ENCODE measurements at regions not wholly inside any gene's neighbourhood (a gene's known extent, or its start where the extent isn't known, plus 50 kb on each side); places are given as distances from the start of the nearest gene placed in this dataset.

- ChIA-PET RAD21 (ENCODE audit: unreplicated experiment) (no interaction called here), POLR2A (no interaction called here), CTCF (interaction anchor here (0.6 kb wide), 1 partner anchor 15 kb away, joined by 3 read pairs; no protein-coding TSS in a partner anchor), SMC1A (ENCODE audit: uncharacterized antibody, unreplicated experiment) (no interaction called here)
- WGBS (ENCODE audit: insufficient coverage, insufficient replicate concordance, low lambda C conversion rate, missing lambda C conversion rate) = 0% methylated on average over 1 of the region's 1 CpG
- in situ Hi-C loops (cut with MboI) = no loop called here
- TF ChIP-seq REST (IDR thresholded peaks at IDR 0.05; ENCODE audit: low read depth, low read length) = peak; percentile 70; the same call in 1 of the 2 replicates
- TF ChIP-seq SP1 (IDR thresholded peaks at IDR 0.05; ENCODE audit: low read depth, low read length) = no peak
- no peaks in the 10 kb centered on the region for H3K9me3 ChIP-seq (replicated peaks; ENCODE audit: control insufficient read depth, insufficient read depth, low read length)
- no peak overlapping the region for H3K4me2 ChIP-seq (ENCODE audit: control insufficient read depth, insufficient read depth)
- no TSS peak for BruUV-seq (replicated peaks)
- FAIRE-seq (no peak), ATAC-seq (no peak), DNase-seq (ENCODE audit: low read depth, low spot score) (no peak)
- no peak overlapping the region for H3K27ac ChIP-seq (ENCODE audit: control insufficient read depth, insufficient read depth)
- no peaks in the 10 kb centered on the region for H3K36me3 ChIP-seq (ENCODE audit: control insufficient read depth in 2 of 2, insufficient read depth in 2 of 2, low read length in 1 of 2)
- no peak overlapping the region for H3K9ac ChIP-seq (ENCODE audit: control insufficient read depth, insufficient read depth, low read length)
- intact Hi-C loops (cut with micrococcal nuclease; ENCODE audit: unreplicated experiment) = loop anchor here (10.0 kb wide), 1 partner anchor 79 kb away; no protein-coding TSS in a partner anchor
- no peak overlapping the region for H2AFZ ChIP-seq (ENCODE audit: control insufficient read depth, low read depth, low read length)
- no peaks in the 10 kb centered on the region for H4K20me1 ChIP-seq (ENCODE audit: control insufficient read depth, insufficient read depth)
- H3K4me1 ChIP-seq (ENCODE audit: control insufficient read depth, insufficient read depth, low read length) = no peaks in the 10 kb centered on the region
- no peak overlapping the region for H3K4me3 ChIP-seq
- H3K79me2 ChIP-seq (ENCODE audit: control insufficient read depth, insufficient read depth, low read length) = no peaks in the 10 kb centered on the region
- no peaks in the 10 kb centered on the region for H3K27me3 ChIP-seq (replicated peaks in 1 of 2; ENCODE audit: control insufficient read depth in 2 of 2, insufficient read depth in 2 of 2, low read length in 1 of 2)
Observed at GRCh38 chr20:17083738-17084137, 143.1 kb upstream of the PCSK2 start.

DNA sequence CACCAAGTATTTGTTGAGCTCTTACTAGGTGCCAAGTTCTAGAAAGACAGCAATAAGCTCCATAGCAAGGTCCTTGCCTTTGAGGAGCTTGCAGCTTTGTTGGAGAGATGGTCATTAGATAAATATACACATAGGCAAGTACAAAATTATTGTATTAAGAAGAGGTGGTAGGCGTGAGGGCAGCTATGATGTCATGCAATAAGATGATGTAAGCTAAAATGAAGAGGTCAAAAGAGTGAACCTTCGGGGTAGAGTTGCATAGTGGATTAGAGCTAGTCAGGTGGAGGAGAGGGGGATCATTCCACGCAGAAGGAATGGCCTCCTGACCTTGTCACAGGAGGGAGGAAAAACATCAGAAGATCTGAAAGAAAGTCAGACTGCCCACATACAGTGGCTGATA is 141.9 kb upstream of the PCSK2 start:
- ChIA-PET RAD21 (ENCODE audit: unreplicated experiment) (no interaction called here), CTCF (no interaction called here), POLR2A (no interaction called here), SMC1A (ENCODE audit: uncharacterized antibody, unreplicated experiment) (no interaction called here)
- intact Hi-C loops (cut with micrococcal nuclease; ENCODE audit: unreplicated experiment) (loop anchor here (10.0 kb wide), 1 partner anchor 80 kb away; no protein-coding TSS in a partner anchor), in situ Hi-C loops (cut with MboI) (no loop called here)
- no peaks in the 10 kb centered on the region for H3K79me2 ChIP-seq (ENCODE audit: control insufficient read depth, insufficient read depth, low read length)
- no peaks in the 10 kb centered on the region for H4K20me1 ChIP-seq (ENCODE audit: control insufficient read depth, insufficient read depth)
- DNase-seq (ENCODE audit: low read depth, low spot score) (no peak), ATAC-seq (no peak), FAIRE-seq (no peak)
- no TSS peak for BruUV-seq (replicated peaks)
- H3K36me3 ChIP-seq (ENCODE audit: control insufficient read depth in 2 of 2, insufficient read depth in 2 of 2, low read length in 1 of 2) = no peaks in the 10 kb centered on the region
- H3K4me2 ChIP-seq (ENCODE audit: control insufficient read depth, insufficient read depth) = no peak overlapping the region
- H2AFZ ChIP-seq (ENCODE audit: control insufficient read depth, low read depth, low read length) = no peak overlapping the region
- H3K4me1 ChIP-seq (ENCODE audit: control insufficient read depth, insufficient read depth, low read length) = no peaks in the 10 kb centered on the region
- no peaks in the 10 kb centered on the region for H3K27me3 ChIP-seq (replicated peaks in 1 of 2; ENCODE audit: control insufficient read depth in 2 of 2, insufficient read depth in 2 of 2, low read length in 1 of 2)
- WGBS (ENCODE audit: insufficient coverage, insufficient replicate concordance, low lambda C conversion rate, missing lambda C conversion rate) = 0% methylated on average over 3 of the region's 3 CpGs
- no peak overlapping the region for H3K4me3 ChIP-seq
- no peak overlapping the region for H3K9ac ChIP-seq (ENCODE audit: control insufficient read depth, insufficient read depth, low read length)
- H3K27ac ChIP-seq (ENCODE audit: control insufficient read depth, insufficient read depth) = no peak overlapping the region
- H3K9me3 ChIP-seq (replicated peaks; ENCODE audit: control insufficient read depth, insufficient read depth, low read length) = no peaks in the 10 kb centered on the region
- TF ChIP-seq HCFC1 (IDR thresholded peaks at IDR 0.05; ENCODE audit: low read length) (no peak), PKNOX1 (IDR thresholded peaks at IDR 0.05) (no peak), ZSCAN29 (IDR thresholded peaks at IDR 0.05) (no peak), CEBPB (IDR thresholded peaks at IDR 0.05; ENCODE audit: borderline replicate concordance in 1 of 2, low read depth in 2 of 2, low read length in 2 of 2) (no peak), FOXM1 (IDR thresholded peaks at IDR 0.05; ENCODE audit: low read depth, low read length) (no peak), ATF7 (IDR thresholded peaks at IDR 0.05; ENCODE audit: low read depth) (no peak), JUND (IDR thresholded peaks at IDR 0.05; ENCODE audit: low read depth, low read length) (no peak), IRF4 (IDR thresholded peaks at IDR 0.05; ENCODE audit: low read depth, low read length) (no peak), ETV6 (conservative IDR thresholded peaks at IDR 0.05 in 1 of 2, IDR thresholded peaks at IDR 0.05 in 1 of 2; ENCODE audit: borderline replicate concordance in 1 of 2, low read depth in 1 of 2) (no peak), ZNF207 (IDR thresholded peaks at IDR 0.05; ENCODE audit: borderline replicate concordance) (no peak)
- TF ChIP-seq, protein P1, sequence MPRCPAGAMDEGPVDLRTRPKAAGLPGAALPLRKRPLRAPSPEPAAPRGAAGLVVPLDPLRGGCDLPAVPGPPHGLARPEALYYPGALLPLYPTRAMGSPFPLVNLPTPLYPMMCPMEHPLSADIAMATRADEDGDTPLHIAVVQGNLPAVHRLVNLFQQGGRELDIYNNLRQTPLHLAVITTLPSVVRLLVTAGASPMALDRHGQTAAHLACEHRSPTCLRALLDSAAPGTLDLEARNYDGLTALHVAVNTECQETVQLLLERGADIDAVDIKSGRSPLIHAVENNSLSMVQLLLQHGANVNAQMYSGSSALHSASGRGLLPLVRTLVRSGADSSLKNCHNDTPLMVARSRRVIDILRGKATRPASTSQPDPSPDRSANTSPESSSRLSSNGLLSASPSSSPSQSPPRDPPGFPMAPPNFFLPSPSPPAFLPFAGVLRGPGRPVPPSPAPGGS (IDR thresholded peaks at IDR 0.05; ENCODE audit: borderline replicate concordance, insufficient read depth, low read depth, low read length, poor library complexity, severe bottlenecking) = no peak
